Gastroesophageal sphincter (tissue), 4 donors: ENCODE measurements at regions not wholly inside any gene's neighbourhood (a gene's known extent, or its start where the extent isn't known, plus 50 kb on each side); places are given as distances from the start of the nearest gene placed in this dataset.

Experiments used
- ATAC-seq: fragments of 150-250 bp; one replicate; pipeline ENCODE4 v1.9.1; 2016; ENCODE audit warnings: mild to moderate bottlenecking, moderate library complexity
- H3K27ac ChIP-seq, 4 donors: fragments of 200-600 bp; sonication (generic) in 3 of 4; 1 replicate in 3 of 4; 2 replicates in 1 of 4; pipeline ENCODE4 v1.5.1; 2016 to 2019
- H3K27me3 ChIP-seq: fragments of 200-600 bp; sonication (generic); one replicate; pipeline ENCODE4 v1.5.1; 2019
- H3K36me3 ChIP-seq, 2 donors: fragments of 200-600 bp; sonication (generic); one replicate each; pipeline ENCODE4 v1.5.1; 2019; ENCODE audit warnings: control low read depth in 1 of 2
- H3K4me1 ChIP-seq, 3 donors: fragments of 200-600 bp; sonication (generic); 1 replicate in 2 of 3; 2 replicates in 1 of 3; pipeline ENCODE4 v1.5.1; 2016 to 2019; ENCODE audit warnings: control low read depth in 2 of 3
- H3K4me3 ChIP-seq, 2 donors: fragments of 200-600 bp; sonication (generic); one replicate each; pipeline ENCODE4 v1.5.1; 2019; ENCODE audit warnings: mild to moderate bottlenecking in 1 of 2, moderate library complexity in 1 of 2
- H3K9me3 ChIP-seq, 3 donors: fragments of 200-600 bp; sonication (generic); one replicate each; pipeline ENCODE4 v1.5.1; 2017 to 2019; ENCODE audit warnings: control low read depth in 2 of 3
- EP300 ChIP-seq: sonication (generic); formaldehyde crosslinking; IDR thresholded peaks from one replicate; pipeline ENCODE4 v1.6.1; 2017; ENCODE audit warnings: antibody characterized with exemption, mild to moderate bottlenecking
- POLR2A ChIP-seq, 2 donors: fragments of 450-650 bp; IDR thresholded peaks; one replicate each; pipeline ENCODE4 v1.6.1; 2017; ENCODE audit warnings: antibody characterized with exemption in 2 of 2, mild to moderate bottlenecking in 2 of 2, moderate library complexity in 1 of 2
- POLR2AphosphoS5 ChIP-seq: sonication (generic); formaldehyde crosslinking; IDR thresholded peaks from one replicate; pipeline ENCODE4 v1.6.1; 2017; ENCODE audit warnings: antibody characterized with exemption
- WGBS, 2 donors: methylation state at CpG; one replicate each; pipeline ENCODE4 v1.1.5; 2018; ENCODE audit warnings: low coverage in 1 of 2; 5-methylcytosine and 5-hydroxymethylcytosine counted together
- TF ChIP-seq, protein P1 (sequence below), 4 experiments: fragments of 200-600 bp in 2 of 4; fragments of 450-650 bp in 2 of 4; sonication (generic) in 1 of 4; IDR thresholded peaks; one replicate each; pipeline ENCODE4 v1.5.1; 2017 to 2019; ENCODE audit warnings: antibody characterized with exemption in 4 of 4, mild to moderate bottlenecking in 2 of 4, moderate library complexity in 2 of 4

GRCh38 chr7:17674943-17675608, 265.2 kb downstream of the SNX13 start:
- Histone ChIP-seq H3K4me3 (no peak overlapping the region), H3K4me1 (peaks cover 0 to 8% (median 6%) of the 10 kb centered on the region in 3 donors), H3K27me3 (no peaks in the 10 kb centered on the region), H3K36me3 (no peaks in the 10 kb centered on the region), H3K27ac (no peak overlapping the region), H3K9me3 (no peaks in the 10 kb centered on the region)
- 66% methylated on average over 5 of the region's 5 CpGs; no CpG with 5 or more reads in 1 of the 2 donors for WGBS, 2 donors
- TF ChIP-seq, protein P1, sequence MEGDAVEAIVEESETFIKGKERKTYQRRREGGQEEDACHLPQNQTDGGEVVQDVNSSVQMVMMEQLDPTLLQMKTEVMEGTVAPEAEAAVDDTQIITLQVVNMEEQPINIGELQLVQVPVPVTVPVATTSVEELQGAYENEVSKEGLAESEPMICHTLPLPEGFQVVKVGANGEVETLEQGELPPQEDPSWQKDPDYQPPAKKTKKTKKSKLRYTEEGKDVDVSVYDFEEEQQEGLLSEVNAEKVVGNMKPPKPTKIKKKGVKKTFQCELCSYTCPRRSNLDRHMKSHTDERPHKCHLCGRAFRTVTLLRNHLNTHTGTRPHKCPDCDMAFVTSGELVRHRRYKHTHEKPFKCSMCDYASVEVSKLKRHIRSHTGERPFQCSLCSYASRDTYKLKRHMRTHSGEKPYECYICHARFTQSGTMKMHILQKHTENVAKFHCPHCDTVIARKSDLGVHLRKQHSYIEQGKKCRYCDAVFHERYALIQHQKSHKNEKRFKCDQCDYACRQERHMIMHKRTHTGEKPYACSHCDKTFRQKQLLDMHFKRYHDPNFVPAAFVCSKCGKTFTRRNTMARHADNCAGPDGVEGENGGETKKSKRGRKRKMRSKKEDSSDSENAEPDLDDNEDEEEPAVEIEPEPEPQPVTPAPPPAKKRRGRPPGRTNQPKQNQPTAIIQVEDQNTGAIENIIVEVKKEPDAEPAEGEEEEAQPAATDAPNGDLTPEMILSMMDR (IDR thresholded peaks at IDR 0.05) = no peak
- TF ChIP-seq EP300 (no peak), POLR2AphosphoS5 (no peak), POLR2A (IDR thresholded peaks at IDR 0.05) (no peak)
- ATAC-seq = no peak

DNA sequence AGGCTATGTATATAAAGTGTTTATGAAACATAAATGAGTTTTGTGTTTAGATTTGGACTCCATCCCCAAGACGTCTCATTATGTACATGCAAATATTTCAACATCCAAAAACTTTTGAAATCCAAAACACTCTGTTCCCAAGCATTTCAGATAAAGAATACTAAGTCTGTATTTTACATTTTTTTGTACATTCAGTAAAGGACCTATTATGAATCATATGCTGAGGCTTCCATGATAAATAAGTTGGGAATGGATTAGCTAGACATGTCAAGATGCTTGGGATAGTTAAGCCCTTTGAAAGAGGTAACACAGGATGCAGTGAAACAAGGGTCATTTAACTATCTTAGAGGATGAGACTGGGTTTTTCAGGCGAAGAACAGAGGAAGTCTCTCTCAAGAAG, 262.9 kb downstream of the SNX13 start:
- no peaks in the 10 kb centered on the region for H3K9me3 ChIP-seq
- H3K27me3 ChIP-seq = no peaks in the 10 kb centered on the region
- H3K4me3 ChIP-seq = no peak overlapping the region
- no peaks in the 10 kb centered on the region for H3K36me3 ChIP-seq
- peaks cover 0 to 22% (median 11%) of the 10 kb centered on the region in 3 donors for H3K4me1 ChIP-seq
- TF ChIP-seq POLR2A (IDR thresholded peaks at IDR 0.05) (no peak), EP300 (no peak), POLR2AphosphoS5 (no peak)
- TF ChIP-seq, protein P1 (IDR thresholded peaks at IDR 0.05) = no peak
- ATAC-seq = no peak
- H3K27ac ChIP-seq = no peak overlapping the region
- 70 to 75% methylated on average over 2 of the region's 2 CpGs for WGBS, 2 donors

DNA sequence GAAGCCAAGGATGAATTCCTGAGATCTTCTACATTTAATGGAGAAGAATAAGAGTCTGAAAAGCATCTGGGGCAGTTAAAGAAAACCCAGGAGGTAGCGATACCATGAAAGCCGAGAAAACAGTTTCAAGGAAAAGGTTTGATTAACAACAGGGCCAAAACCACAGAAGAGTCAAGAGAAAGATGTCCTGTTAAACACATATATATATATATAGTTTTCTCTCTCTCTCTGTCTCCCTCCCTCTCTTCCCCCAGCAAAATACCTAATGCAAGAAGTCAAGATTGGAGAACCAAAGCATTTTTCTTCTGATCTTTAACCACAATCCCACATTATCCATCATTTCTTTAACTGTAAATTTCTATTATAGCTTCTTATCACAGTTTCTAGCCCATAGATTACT, 261.4 kb downstream of the SNX13 start:
- Histone ChIP-seq H3K4me3 (no peak overlapping the region), H3K9me3 (no peaks in the 10 kb centered on the region), H3K27ac (no peak overlapping the region), H3K27me3 (no peaks in the 10 kb centered on the region), H3K4me1 (peaks cover 0 to 22% (median 11%) of the 10 kb centered on the region in 3 donors), H3K36me3 (no peaks in the 10 kb centered on the region)
- 92 to 96% methylated on average over 2 of the region's 2 CpGs for WGBS, 2 donors
- ATAC-seq = no peak
- TF ChIP-seq POLR2AphosphoS5 (no peak), EP300 (no peak), POLR2A (IDR thresholded peaks at IDR 0.05) (no peak)
- TF ChIP-seq, protein P1 (IDR thresholded peaks at IDR 0.05) = no peak

DNA sequence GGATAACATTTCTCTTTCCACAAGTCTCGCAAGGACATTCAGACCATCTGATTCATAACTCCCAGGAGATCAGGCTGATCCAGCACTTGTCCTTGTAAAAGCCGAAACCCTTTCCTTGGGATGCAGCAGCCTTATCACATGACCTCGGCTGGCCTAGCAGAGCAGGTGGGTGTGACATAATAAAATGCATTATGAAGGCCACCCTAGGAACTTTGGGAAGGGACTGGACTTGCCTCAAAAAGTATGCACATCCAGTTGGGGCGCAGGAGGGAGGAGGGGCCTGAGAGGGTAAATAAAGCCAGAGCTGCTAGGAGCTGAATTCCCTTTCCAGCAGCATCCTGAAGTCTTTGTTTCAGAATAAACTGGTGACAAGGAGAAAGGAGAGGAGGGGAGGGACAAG, 260.8 kb downstream of the SNX13 start:
- no peak overlapping the region for H3K4me3 ChIP-seq
- H3K27me3 ChIP-seq = no peaks in the 10 kb centered on the region
- peak; percentile 62 for ATAC-seq
- no peaks in the 10 kb centered on the region for H3K9me3 ChIP-seq
- no peaks in the 10 kb centered on the region for H3K36me3 ChIP-seq
- H3K27ac ChIP-seq = peak overlapping the region in 2 of 4 donors; percentile 20 to 59
- WGBS, 2 donors = 52% methylated on average over 4 of the region's 4 CpGs; no CpG with 5 or more reads in 1 of the 2 donors
- peaks cover 0 to 22% (median 11%) of the 10 kb centered on the region in 3 donors for H3K4me1 ChIP-seq
- TF ChIP-seq POLR2AphosphoS5 (no peak), POLR2A (IDR thresholded peaks at IDR 0.05) (no peak), EP300 (no peak)
- TF ChIP-seq, protein P1 (IDR thresholded peaks at IDR 0.05) = no peak

GRCh38 chr7:17680026-17680425, 260.3 kb downstream of the SNX13 start:
- H3K4me1 ChIP-seq = peaks cover 0 to 22% (median 11%) of the 10 kb centered on the region in 3 donors
- TF ChIP-seq, protein P1 (IDR thresholded peaks at IDR 0.05) = no peak
- TF ChIP-seq POLR2AphosphoS5 = peak; percentile 73
- 7 to 65% methylated on average over 4 of the region's 6 CpGs for WGBS, 2 donors

More at GRCh38 chr7:17680026-17680425, 260.3 kb downstream of the SNX13 start:
- Histone ChIP-seq H3K9me3 (no peaks in the 10 kb centered on the region), H3K27ac (peak overlapping the region in 2 of 4 donors; percentile 20 to 59), H3K4me3 (no peak overlapping the region), H3K36me3 (no peaks in the 10 kb centered on the region), H3K27me3 (no peaks in the 10 kb centered on the region)
- peak; percentile 80 for ATAC-seq
